HCT116 (cell line): ENCODE measurements at regions not wholly inside any gene's neighbourhood (a gene's known extent, or its start where the extent isn't known, plus 50 kb on each side); places are given as distances from the start of the nearest gene placed in this dataset.

Experiments
- ATAC-seq: fragments of 200-7000 bp; cut with Tn5 transposase; 2 replicates; pipeline ENCODE4 v1.9.1; 2020; ENCODE audit warnings: mild to moderate bottlenecking, moderate library complexity
- BruUV-seq: library from RNA; stranded (reverse); fragments of 400-500 nt; replicated peaks from 2 replicates; lab custom pipeline; 2021; lab: Mats Ljungman, UMichigan
- CTCF ChIA-PET: fragments of 300-600 bp; sonication (Branson Sonifier 250); formaldehyde crosslinking; loops from one replicate; lab custom pipeline; 2021; ENCODE audit warnings: antibody characterized with exemption; lab: Charles Lee
- POLR2A ChIA-PET: fragments of 300-600, 350-600 bp; sonication (Branson Sonifier 250); formaldehyde crosslinking; loops from one replicate; lab custom pipeline; 2021; ENCODE audit warnings: antibody characterized with exemption; lab: Charles Lee
- RAD21 ChIA-PET, 2 experiments: fragments of 300-600 bp; sonication (Branson Sonifier 250); formaldehyde crosslinking; loops; one replicate each; lab custom pipeline; 2023; ENCODE audit warnings: low total read pairs in 2 of 2; ENCODE audit not compliant: uncharacterized antibody in 2 of 2, unreplicated experiment in 2 of 2, low non-redundant PET in 1 of 2; lab: Charles Lee
- DNase-seq: peaks from one replicate; pipeline ENCODE4 v3.0.0-alpha.2; 2010; ENCODE audit warnings: low read depth, low spot score
- H2AFZ ChIP-seq: fragments of 200-600 bp; shearing (Covaris generic), sonication (generic); 2 replicates; pipeline ENCODE4 v1.6.1; 2017; ENCODE audit warnings: low read depth, mixed run types, mixed read lengths, antibody characterized with exemption, low read length; ENCODE audit not compliant: poor library complexity, severe bottlenecking
- H3K27ac ChIP-seq: 2 replicates; pipeline ENCODE4 v1.5.1; 2012; ENCODE audit warnings: low read depth, low read length
- H3K27me3 ChIP-seq: fragments of 200-600 bp; sonication (generic); 2 replicates; pipeline ENCODE4 v1.6.1; 2016; ENCODE audit warnings: mixed run types, low read length, mixed read lengths; ENCODE audit not compliant: insufficient read depth
- H3K36me3 ChIP-seq, 2 experiments: fragments of 200-500 bp in 1 of 2; fragments of 200-600 bp in 1 of 2; sonication (Bioruptor generic) in 1 of 2; sonication (generic) in 1 of 2; 2 replicates each; pipeline versions ENCODE4 v1.5.1 to v1.6.1; 2014 to 2016; ENCODE audit warnings: low read length in 2 of 2, inconsistent platforms in 1 of 2, mixed read lengths in 1 of 2, mixed run types in 1 of 2; ENCODE audit not compliant: insufficient read depth in 2 of 2, control insufficient read depth in 1 of 2
- H3K4me1 ChIP-seq, 2 experiments: fragments of 200-600 bp in 1 of 2; sonication (generic) in 1 of 2; 2 replicates each; pipeline versions ENCODE4 v1.5.1 to v1.6.1; 2012 to 2017; ENCODE audit warnings: low read length in 2 of 2, inconsistent platforms in 1 of 2, mild to moderate bottlenecking in 1 of 2, mixed read lengths in 1 of 2, mixed run types in 1 of 2, moderate library complexity in 1 of 2; ENCODE audit not compliant: insufficient read depth in 2 of 2, control insufficient read depth in 1 of 2
- H3K4me2 ChIP-seq: fragments of 200-600 bp; sonication (generic); 2 replicates; pipeline ENCODE4 v1.6.1; 2017; ENCODE audit warnings: mixed run types, low read length, mixed read lengths
- H3K4me3 ChIP-seq, 2 experiments: fragments of 200-600 bp in 1 of 2; sonication (generic) in 1 of 2; replicated peaks in 1 of 2; 2 replicates each; pipeline ENCODE4 v1.5.1; 2011 to 2016; ENCODE audit warnings: low read length in 2 of 2, control low read depth in 1 of 2, low read depth in 1 of 2, mild to moderate bottlenecking in 1 of 2, mixed read lengths in 1 of 2, mixed run types in 1 of 2
- H3K79me2 ChIP-seq: fragments of 200-600 bp; sonication (generic); 2 replicates; pipeline ENCODE4 v1.6.1; 2017; ENCODE audit warnings: mild to moderate bottlenecking, mixed run types, low read length, moderate library complexity, mixed read lengths; ENCODE audit not compliant: insufficient read depth
- H3K9ac ChIP-seq: fragments of 200-600 bp; sonication (generic); 2 replicates; pipeline ENCODE4 v1.6.1; 2016; ENCODE audit warnings: low read length, mixed read lengths
- H3K9me2 ChIP-seq: fragments of 200-600 bp; sonication (generic), shearing (Covaris generic); 2 replicates; pipeline ENCODE4 v1.6.1; 2017; ENCODE audit warnings: mixed run types, mild to moderate bottlenecking, moderate library complexity; ENCODE audit not compliant: insufficient read depth
- H3K9me3 ChIP-seq, 2 experiments: fragments of 200-500 bp in 1 of 2; fragments of 200-600 bp in 1 of 2; sonication (Bioruptor generic) in 1 of 2; sonication (generic) in 1 of 2; 2 replicates each; pipeline ENCODE4 v1.6.1; 2014 to 2017; ENCODE audit warnings: low read length in 2 of 2, mixed read lengths in 2 of 2, inconsistent platforms in 1 of 2, low read depth in 1 of 2, mild to moderate bottlenecking in 1 of 2, mixed run types in 1 of 2, moderate library complexity in 1 of 2; ENCODE audit not compliant: control insufficient read depth in 1 of 2, insufficient read depth in 1 of 2
- H4K20me1 ChIP-seq: fragments of 200-600 bp; sonication (generic), shearing (Covaris generic); 2 replicates; pipeline ENCODE4 v1.6.1; 2017; ENCODE audit warnings: mixed run types, mild to moderate bottlenecking, moderate library complexity; ENCODE audit not compliant: insufficient read depth
- CBX3 ChIP-seq: IDR thresholded peaks from 2 replicates; pipeline ENCODE4 v1.6.1; 2012; ENCODE audit warnings: low read depth
- CTCF ChIP-seq, 3 experiments: fragments of 200-600 bp in 1 of 3; sonication (generic) in 1 of 3; IDR thresholded peaks in 2 of 3; conservative IDR thresholded peaks in 1 of 3; 2 replicates each; pipeline ENCODE4 v1.5.1; 2012 to 2017; ENCODE audit warnings: low read depth in 2 of 3, low read length in 2 of 3, antibody characterized with exemption in 1 of 3, borderline replicate concordance in 1 of 3, control low read depth in 1 of 3, mild to moderate bottlenecking in 1 of 3, mixed read lengths in 1 of 3, mixed run types in 1 of 3, moderate library complexity in 1 of 3; ENCODE audit not compliant: insufficient read depth in 1 of 3
- EGR1 ChIP-seq: IDR thresholded peaks from 2 replicates; pipeline ENCODE4 v1.6.1; 2012; ENCODE audit warnings: low read depth
- ELF1 ChIP-seq: IDR thresholded peaks from 2 replicates; pipeline ENCODE4 v1.6.1; 2012; ENCODE audit warnings: low read depth, borderline replicate concordance
- EZH2 ChIP-seq: fragments of 200-600 bp; sonication (generic); IDR thresholded peaks from 2 replicates; pipeline ENCODE4 v1.6.1; 2017; ENCODE audit warnings: antibody characterized with exemption, mixed run types
- EZH2phosphoT487 ChIP-seq: fragments of 200-600 bp; IDR thresholded peaks from 2 replicates; pipeline ENCODE4 v1.6.1; 2018; ENCODE audit warnings: antibody characterized with exemption, borderline replicate concordance
- JUND ChIP-seq: IDR thresholded peaks from 2 replicates; pipeline ENCODE4 v1.6.1; 2012
- POLR2A ChIP-seq: IDR thresholded peaks from 2 replicates; pipeline ENCODE4 v1.7.0; 2011; ENCODE audit warnings: borderline replicate concordance; ENCODE audit not compliant: insufficient read depth, insufficient read length; ENCODE audit errors: extremely low read depth
- POLR2AphosphoS5 ChIP-seq: IDR thresholded peaks from 2 replicates; pipeline ENCODE4 v1.6.1; 2011; ENCODE audit warnings: mild to moderate bottlenecking, low read depth, low read length, moderate library complexity
- SRF ChIP-seq: IDR thresholded peaks from 2 replicates; pipeline ENCODE4 v1.6.1; 2012; ENCODE audit warnings: low read depth
- TCF7L2 ChIP-seq: IDR thresholded peaks from 2 replicates; pipeline ENCODE4 v1.7.0; 2011; ENCODE audit warnings: borderline replicate concordance, inconsistent platforms; ENCODE audit not compliant: insufficient read depth, insufficient read length; ENCODE audit errors: extremely low read depth
- YY1 ChIP-seq: IDR thresholded peaks from 2 replicates; pipeline ENCODE4 v1.6.1; 2011; ENCODE audit warnings: low read length, low read depth, moderate library complexity, mild to moderate bottlenecking; ENCODE audit not compliant: insufficient replicate concordance; ENCODE audit errors: extremely low read depth
- ZNF274 ChIP-seq: fragments of 200-500 bp; sonication (Bioruptor generic); IDR thresholded peaks from 2 replicates; pipeline ENCODE4 v1.6.1; 2014; ENCODE audit warnings: mild to moderate bottlenecking, low read depth, low read length, inconsistent platforms
- intact Hi-C: fragments of 100-400 bp; cut with micrococcal nuclease; formaldehyde crosslinking; loops from 2 replicates; pipeline ENCODE4 v1.10.0; 2022
- TF ChIP-seq, protein P1 (sequence below): IDR thresholded peaks from 2 replicates; pipeline ENCODE4 v1.6.1; 2012; ENCODE audit warnings: low read depth

DNA sequence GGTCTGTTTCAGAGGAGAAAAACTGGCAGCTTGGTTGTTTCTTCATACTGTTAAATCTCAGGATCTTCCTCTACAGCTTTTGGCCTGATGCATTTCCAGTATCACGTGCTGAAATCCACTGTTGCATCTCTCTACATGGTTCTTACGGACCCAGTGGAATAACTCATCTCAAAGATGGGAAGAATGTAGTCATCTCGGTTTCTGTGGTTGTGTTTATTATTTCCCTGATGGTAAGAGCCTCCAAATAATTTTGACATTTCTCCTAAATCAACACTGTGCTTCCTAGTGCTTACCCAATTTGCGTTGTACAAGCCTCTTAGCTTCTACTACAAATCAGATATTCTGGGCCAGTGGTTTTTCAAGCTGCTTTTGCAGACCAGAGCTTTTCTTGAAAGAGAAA, 812.8 kb downstream of the C12orf50 start:
- no peak overlapping the region for H3K27ac ChIP-seq

More for the DNA sequence above, 812.8 kb downstream of the C12orf50 start:
- Histone ChIP-seq H3K27me3 (no peaks in the 10 kb centered on the region), H3K4me1 (no peaks in the 10 kb centered on the region), H2AFZ (no peak overlapping the region), H3K4me2 (no peak overlapping the region), H3K36me3 (no peaks in the 10 kb centered on the region), H3K9me3 (no peaks in the 10 kb centered on the region), H3K79me2 (no peaks in the 10 kb centered on the region), H3K9me2 (no peaks in the 10 kb centered on the region), H3K9ac (no peak overlapping the region), H4K20me1 (no peaks in the 10 kb centered on the region), H3K4me3 (no peak overlapping the region)
- intact Hi-C loops = no loop called here
- TF ChIP-seq YY1 (no peak), SRF (no peak), CBX3 (no peak), EGR1 (no peak), EZH2phosphoT487 (no peak), JUND (no peak), ELF1 (no peak), EZH2 (no peak), POLR2A (no peak), ZNF274 (no peak), CTCF (IDR thresholded peaks at IDR 0.05 in 2 of 3, conservative IDR thresholded peaks at IDR 0.05 in 1 of 3; ENCODE audit: borderline replicate concordance in 1 of 3, insufficient read depth in 1 of 3, low read depth in 2 of 3, low read length in 2 of 3) (no peak), POLR2AphosphoS5 (no peak), TCF7L2 (no peak)
- TF ChIP-seq, protein P1, sequence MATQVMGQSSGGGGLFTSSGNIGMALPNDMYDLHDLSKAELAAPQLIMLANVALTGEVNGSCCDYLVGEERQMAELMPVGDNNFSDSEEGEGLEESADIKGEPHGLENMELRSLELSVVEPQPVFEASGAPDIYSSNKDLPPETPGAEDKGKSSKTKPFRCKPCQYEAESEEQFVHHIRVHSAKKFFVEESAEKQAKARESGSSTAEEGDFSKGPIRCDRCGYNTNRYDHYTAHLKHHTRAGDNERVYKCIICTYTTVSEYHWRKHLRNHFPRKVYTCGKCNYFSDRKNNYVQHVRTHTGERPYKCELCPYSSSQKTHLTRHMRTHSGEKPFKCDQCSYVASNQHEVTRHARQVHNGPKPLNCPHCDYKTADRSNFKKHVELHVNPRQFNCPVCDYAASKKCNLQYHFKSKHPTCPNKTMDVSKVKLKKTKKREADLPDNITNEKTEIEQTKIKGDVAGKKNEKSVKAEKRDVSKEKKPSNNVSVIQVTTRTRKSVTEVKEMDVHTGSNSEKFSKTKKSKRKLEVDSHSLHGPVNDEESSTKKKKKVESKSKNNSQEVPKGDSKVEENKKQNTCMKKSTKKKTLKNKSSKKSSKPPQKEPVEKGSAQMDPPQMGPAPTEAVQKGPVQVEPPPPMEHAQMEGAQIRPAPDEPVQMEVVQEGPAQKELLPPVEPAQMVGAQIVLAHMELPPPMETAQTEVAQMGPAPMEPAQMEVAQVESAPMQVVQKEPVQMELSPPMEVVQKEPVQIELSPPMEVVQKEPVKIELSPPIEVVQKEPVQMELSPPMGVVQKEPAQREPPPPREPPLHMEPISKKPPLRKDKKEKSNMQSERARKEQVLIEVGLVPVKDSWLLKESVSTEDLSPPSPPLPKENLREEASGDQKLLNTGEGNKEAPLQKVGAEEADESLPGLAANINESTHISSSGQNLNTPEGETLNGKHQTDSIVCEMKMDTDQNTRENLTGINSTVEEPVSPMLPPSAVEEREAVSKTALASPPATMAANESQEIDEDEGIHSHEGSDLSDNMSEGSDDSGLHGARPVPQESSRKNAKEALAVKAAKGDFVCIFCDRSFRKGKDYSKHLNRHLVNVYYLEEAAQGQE = no peak
- RAD21 ChIA-PET = no interaction called here
- no TSS peak for BruUV-seq
- no peak for ATAC-seq
- DNase-seq = no peak
- POLR2A ChIA-PET = no interaction called here
- CTCF ChIA-PET = no interaction called here
